Stimulated activated CD4-positive, alpha-beta T cell treated with anti-CD3 and anti-CD28 coated beads, TNF-alpha, amount 100 ng/mL, for 1 hour (primary cell): ENCODE measurements at regions not wholly inside any gene's neighbourhood (a gene's known extent, or its start where the extent isn't known, plus 50 kb on each side); places are given as distances from the start of the nearest gene placed in this dataset.

ENCODE experiments used
- DNase-seq, 3 donors: peaks; one replicate each; pipeline ENCODE4 v3.0.0-alpha.2; 2020; ENCODE audit warnings: low read depth in 3 of 3, low spot score in 1 of 3

- no peak for DNase-seq
Observed at GRCh38 chr11:10908215-10908951, 50.5 kb upstream of the ZBED5 start.
